Panc1 (cell line): ENCODE measurements at regions not wholly inside any gene's neighbourhood (a gene's known extent, or its start where the extent isn't known, plus 50 kb on each side); places are given as distances from the start of the nearest gene placed in this dataset.

Experiments used
- ATAC-seq: fragments of 200-7000 bp; cut with Tn5 transposase; 2 replicates; pipeline ENCODE4 v1.9.1; 2020; ENCODE audit warnings: mild to moderate bottlenecking, moderate library complexity
- BruUV-seq: library from RNA; stranded (reverse); fragments of 400-500 nt; replicated peaks from 2 replicates; lab custom pipeline; 2021; lab: Mats Ljungman, UMichigan
- CTCF ChIA-PET: fragments of 300-600 bp; sonication (Branson Sonifier 250); formaldehyde crosslinking; loops from one replicate; lab custom pipeline; 2022; ENCODE audit warnings: antibody characterized with exemption; lab: Charles Lee
- POLR2A ChIA-PET: fragments of 300-600 bp; sonication (Branson Sonifier 250); formaldehyde crosslinking; loops from one replicate; lab custom pipeline; 2022; ENCODE audit warnings: antibody characterized with exemption; lab: Charles Lee
- DNase-seq: peaks from one replicate; pipeline ENCODE4 v3.0.0-alpha.2; 2010; ENCODE audit warnings: low read depth, low spot score
- H3K27ac ChIP-seq: 2 replicates; pipeline ENCODE4 v1.5.1; 2011; ENCODE audit warnings: mild to moderate bottlenecking, low read length, inconsistent platforms
- H3K27me3 ChIP-seq: fragments of 200-500 bp; sonication (Bioruptor generic); 2 replicates; pipeline ENCODE4 v1.6.0; 2014; ENCODE audit warnings: low read length, inconsistent platforms; ENCODE audit not compliant: control insufficient read depth, insufficient read depth
- H3K36me3 ChIP-seq: fragments of 200-500 bp; sonication (Bioruptor generic); 2 replicates; pipeline ENCODE4 v1.5.1; 2014; ENCODE audit warnings: inconsistent platforms, mild to moderate bottlenecking, low read length, moderate library complexity; ENCODE audit not compliant: control insufficient read depth, insufficient read depth
- H3K4me1 ChIP-seq: 2 replicates; pipeline ENCODE4 v1.5.1; 2011; ENCODE audit warnings: inconsistent platforms, mild to moderate bottlenecking, low read length, moderate library complexity; ENCODE audit not compliant: control insufficient read depth, insufficient read depth
- H3K4me3 ChIP-seq, 2 experiments: 2 replicates each; pipeline ENCODE4 v1.5.1; 2011 to 2012; ENCODE audit warnings: low read depth in 2 of 2, low read length in 2 of 2, mild to moderate bottlenecking in 2 of 2, inconsistent platforms in 1 of 2, moderate library complexity in 1 of 2
- H3K9me3 ChIP-seq: fragments of 200-500 bp; sonication (Bioruptor generic); 2 replicates; pipeline ENCODE4 v1.5.1; 2014; ENCODE audit warnings: low read depth, mild to moderate bottlenecking, inconsistent platforms, low read length, moderate library complexity; ENCODE audit not compliant: control insufficient read depth, insufficient read depth
- CTCF ChIP-seq: fragments of 450-650 bp; IDR thresholded peaks from 2 replicates; pipeline ENCODE4 v1.5.1; 2017; ENCODE audit warnings: mild to moderate bottlenecking
- POLR2AphosphoS5 ChIP-seq: IDR thresholded peaks from 2 replicates; pipeline ENCODE4 v1.6.1; 2012; ENCODE audit warnings: mild to moderate bottlenecking, low read depth, low read length, moderate library complexity
- REST ChIP-seq, 2 experiments: IDR thresholded peaks; 2 replicates each; pipeline ENCODE4 v1.6.1; 2011 to 2012; ENCODE audit warnings: low read depth in 2 of 2, control low read depth in 1 of 2, low read length in 1 of 2, mild to moderate bottlenecking in 1 of 2, moderate library complexity in 1 of 2; ENCODE audit not compliant: insufficient read depth in 1 of 2
- SIN3A ChIP-seq: IDR thresholded peaks from 2 replicates; pipeline ENCODE4 v1.6.1; 2012; ENCODE audit warnings: low read depth, mild to moderate bottlenecking, low read length, moderate library complexity, borderline replicate concordance; ENCODE audit not compliant: insufficient read depth
- TCF7L2 ChIP-seq: IDR thresholded peaks from 2 replicates; pipeline ENCODE4 v1.6.1; 2011; ENCODE audit warnings: mild to moderate bottlenecking, low read depth, low read length, inconsistent platforms
- in situ Hi-C: cut with HindIII; loops from 2 replicates; pipeline ENCODE4 v1.10.0; 2016; ENCODE audit warnings: low sequenced_read_pairs, low pct_unique_long_range_greater_than_20kb
- intact Hi-C: fragments of 100-400 bp; cut with micrococcal nuclease; formaldehyde crosslinking; loops from one replicate; pipeline ENCODE4 v1.10.0; 2022; ENCODE audit not compliant: unreplicated experiment

GRCh38 chr12:115811929-115812328 is 465.6 kb downstream of the MED13L start:
- Histone ChIP-seq H3K27me3 (peaks cover 15% of the 10 kb centered on the region), H3K4me3 (no peak overlapping the region), H3K9me3 (no peaks in the 10 kb centered on the region), H3K36me3 (no peaks in the 10 kb centered on the region), H3K4me1 (no peaks in the 10 kb centered on the region), H3K27ac (no peak overlapping the region)
- in situ Hi-C loops = no loop called here
- ATAC-seq (no peak), DNase-seq (no peak)
- BruUV-seq = no TSS peak
- CTCF ChIA-PET = no interaction called here
- TF ChIP-seq REST (IDR thresholded peaks at IDR 0.05; ENCODE audit: insufficient read depth in 1 of 2, low read depth in 2 of 2, low read length in 1 of 2) (no peak), SIN3A (no peak), TCF7L2 (no peak), CTCF (no peak), POLR2AphosphoS5 (no peak)
- POLR2A ChIA-PET = no interaction called here
- intact Hi-C loops = no loop called here

- TF ChIP-seq POLR2AphosphoS5 (no peak), SIN3A (no peak), CTCF (no peak), TCF7L2 (no peak), REST (IDR thresholded peaks at IDR 0.05; ENCODE audit: insufficient read depth in 1 of 2, low read depth in 2 of 2, low read length in 1 of 2) (no peak)
- Histone ChIP-seq H3K36me3 (no peaks in the 10 kb centered on the region), H3K27ac (no peak overlapping the region), H3K4me1 (no peaks in the 10 kb centered on the region), H3K27me3 (peaks cover 11% of the 10 kb centered on the region), H3K9me3 (no peaks in the 10 kb centered on the region), H3K4me3 (no peak overlapping the region)
- no peak for ATAC-seq
- no peak for DNase-seq
- POLR2A ChIA-PET = no interaction called here
- intact Hi-C loops (no loop called here), in situ Hi-C loops (no loop called here)
- CTCF ChIA-PET = no interaction called here
- BruUV-seq = no TSS peak
These were observed 466.4 kb downstream of the MED13L start for GRCh38 chr12:115811045-115811444.
